Upper lobe of right lung (tissue), 1 donor: ENCODE measurements at regions not wholly inside any gene's neighbourhood (a gene's known extent, or its start where the extent isn't known, plus 50 kb on each side); places are given as distances from the start of the nearest gene placed in this dataset.

Experiments
- ATAC-seq: fragments of 200-7000 bp; cut with Tn5 transposase; one replicate; pipeline ENCODE4 v1.9.1; 2020; ENCODE audit warnings: mild to moderate bottlenecking, moderate library complexity
- DNase-seq: peaks from one replicate; pipeline ENCODE4 v3.0.0-alpha.2; 2020
- H3K27ac ChIP-seq: fragments of 200-600 bp; one replicate; pipeline ENCODE4 v1.8.0; 2022
- H3K27me3 ChIP-seq: fragments of 200-600 bp; one replicate; pipeline ENCODE4 v1.8.0; 2022; ENCODE audit warnings: mild to moderate bottlenecking
- H3K36me3 ChIP-seq: fragments of 200-600 bp; one replicate; pipeline ENCODE4 v1.8.0; 2022
- H3K4me1 ChIP-seq: fragments of 200-600 bp; one replicate; pipeline ENCODE4 v1.8.0; 2022
- H3K4me3 ChIP-seq: fragments of 200-600 bp; one replicate; pipeline ENCODE4 v1.8.0; 2022; ENCODE audit warnings: mild to moderate bottlenecking
- H3K9me3 ChIP-seq: fragments of 200-600 bp; one replicate; pipeline ENCODE4 v1.8.0; 2022
- CTCF ChIP-seq: fragments of 200-600 bp; IDR thresholded peaks from one replicate; pipeline ENCODE4 v1.8.0; 2022; ENCODE audit warnings: antibody characterized with exemption
- intact Hi-C: fragments of 100-400 bp; cut with DNase I; formaldehyde crosslinking; loops from one replicate; pipeline ENCODE4 v1.11.0; 2022
- donor health status: DM: no; HTN: yes; CAD: no; lungs with severe emphysema.

- Histone ChIP-seq H3K27me3 (peaks cover 11% of the 10 kb centered on the region), H3K27ac (no peak overlapping the region), H3K9me3 (no peaks in the 10 kb centered on the region), H3K4me1 (no peaks in the 10 kb centered on the region), H3K36me3 (no peaks in the 10 kb centered on the region), H3K4me3 (no peak overlapping the region)
- intact Hi-C loops = no loop called here
- DNase-seq (no peak), ATAC-seq (no peak)
- TF ChIP-seq CTCF = no peak
These were observed 421.5 kb downstream of the BRD1 start for GRCh38 chr22:49406047-49406650.

GRCh38 chr22:49405590-49405989, 422.1 kb downstream of the BRD1 start:
- Histone ChIP-seq H3K4me1 (no peaks in the 10 kb centered on the region), H3K27ac (no peak overlapping the region), H3K36me3 (no peaks in the 10 kb centered on the region), H3K9me3 (no peaks in the 10 kb centered on the region), H3K27me3 (peaks cover 11% of the 10 kb centered on the region), H3K4me3 (no peak overlapping the region)
- intact Hi-C loops = no loop called here
- DNase-seq = no peak
- TF ChIP-seq CTCF = no peak
- ATAC-seq = no peak

GRCh38 chr22:49404576-49405241, 423.0 kb downstream of the BRD1 start:
- Histone ChIP-seq H3K9me3 (no peaks in the 10 kb centered on the region), H3K4me1 (no peaks in the 10 kb centered on the region), H3K4me3 (no peak overlapping the region), H3K27ac (no peak overlapping the region), H3K27me3 (peaks cover 11% of the 10 kb centered on the region), H3K36me3 (no peaks in the 10 kb centered on the region)
- ATAC-seq (no peak), DNase-seq (no peak)
- TF ChIP-seq CTCF = no peak
- intact Hi-C loops = no loop called here

GRCh38 chr22:49404020-49404419, 423.7 kb downstream of the BRD1 start:
- no peak overlapping the region for H3K4me3 ChIP-seq
- TF ChIP-seq CTCF = no peak
- intact Hi-C loops = no loop called here
- no peak overlapping the region for H3K27ac ChIP-seq
- H3K27me3 ChIP-seq = peaks cover 11% of the 10 kb centered on the region
- DNase-seq (no peak), ATAC-seq (no peak)
- H3K36me3 ChIP-seq = no peaks in the 10 kb centered on the region
- H3K4me1 ChIP-seq = no peaks in the 10 kb centered on the region
- H3K9me3 ChIP-seq = no peaks in the 10 kb centered on the region

GRCh38 chr22:49403102-49403501, 424.6 kb downstream of the BRD1 start:
- DNase-seq = no peak

More at GRCh38 chr22:49403102-49403501, 424.6 kb downstream of the BRD1 start:
- TF ChIP-seq CTCF = no peak
- Histone ChIP-seq H3K9me3 (no peaks in the 10 kb centered on the region), H3K4me1 (no peaks in the 10 kb centered on the region), H3K36me3 (no peaks in the 10 kb centered on the region), H3K4me3 (no peak overlapping the region), H3K27me3 (peaks cover 13% of the 10 kb centered on the region), H3K27ac (no peak overlapping the region)
- no peak for ATAC-seq
- intact Hi-C loops = no loop called here
